ENCODE measurements at regions not wholly inside any gene's neighbourhood (a gene's known extent, or its start where the extent isn't known, plus 50 kb on each side); places are given as distances from the start of the nearest gene placed in this dataset.
A peak's percentile ranks its signal among the peaks of the same experiment; 100 is the strongest.

GRCh38 chr9:90974016-90974415, 172.4 kb downstream of the SYK start:
- no peak for DNase-seq (ENCODE audit: low spot score in 2 of 2)
- no peak overlapping the region for H3K27ac Mint-ChIP-seq
- H3K9me3 Mint-ChIP-seq, result no peaks in the 10 kb centered on the region
- ATAC-seq, result no peak
- H3K36me3 Mint-ChIP-seq, result no peaks in the 10 kb centered on the region

DNA sequence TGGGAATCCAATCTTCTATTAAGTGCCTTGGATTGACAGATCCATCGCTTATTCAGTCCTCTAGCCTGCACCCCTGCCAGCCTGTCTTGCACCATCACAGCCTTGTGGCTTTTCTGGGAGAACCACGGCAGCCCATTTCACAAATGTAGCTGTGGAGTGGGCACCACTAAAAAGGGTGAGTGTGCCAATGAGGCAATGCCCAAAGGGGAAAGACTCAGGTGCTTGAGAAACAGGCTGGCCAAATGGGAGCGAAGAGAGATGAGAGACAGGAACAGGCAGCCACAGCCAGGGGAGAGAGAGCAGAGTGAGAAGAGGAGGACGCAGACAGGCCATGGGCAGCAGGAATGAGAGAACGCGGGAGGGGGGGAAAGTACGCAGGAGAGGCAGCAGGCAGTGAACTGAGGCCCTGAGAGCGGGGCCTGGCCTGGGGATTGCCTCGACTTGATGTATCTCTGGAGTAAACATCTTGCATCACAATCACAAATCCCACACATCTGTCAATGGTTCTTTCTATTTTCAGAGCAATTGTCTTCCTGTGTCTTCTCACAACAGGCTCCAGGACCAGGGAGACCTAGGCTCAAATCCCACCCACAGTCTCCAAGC, 173.1 kb downstream of the SYK start:
- Mint-ChIP-seq H3K9me3 (no peaks in the 10 kb centered on the region), H3K27ac (peak overlapping the region in 1 of 2 donors; percentile 75), H3K36me3 (no peaks in the 10 kb centered on the region)
- ATAC-seq (no peak), DNase-seq (ENCODE audit: low spot score in 2 of 2) (no peak)

DNA sequence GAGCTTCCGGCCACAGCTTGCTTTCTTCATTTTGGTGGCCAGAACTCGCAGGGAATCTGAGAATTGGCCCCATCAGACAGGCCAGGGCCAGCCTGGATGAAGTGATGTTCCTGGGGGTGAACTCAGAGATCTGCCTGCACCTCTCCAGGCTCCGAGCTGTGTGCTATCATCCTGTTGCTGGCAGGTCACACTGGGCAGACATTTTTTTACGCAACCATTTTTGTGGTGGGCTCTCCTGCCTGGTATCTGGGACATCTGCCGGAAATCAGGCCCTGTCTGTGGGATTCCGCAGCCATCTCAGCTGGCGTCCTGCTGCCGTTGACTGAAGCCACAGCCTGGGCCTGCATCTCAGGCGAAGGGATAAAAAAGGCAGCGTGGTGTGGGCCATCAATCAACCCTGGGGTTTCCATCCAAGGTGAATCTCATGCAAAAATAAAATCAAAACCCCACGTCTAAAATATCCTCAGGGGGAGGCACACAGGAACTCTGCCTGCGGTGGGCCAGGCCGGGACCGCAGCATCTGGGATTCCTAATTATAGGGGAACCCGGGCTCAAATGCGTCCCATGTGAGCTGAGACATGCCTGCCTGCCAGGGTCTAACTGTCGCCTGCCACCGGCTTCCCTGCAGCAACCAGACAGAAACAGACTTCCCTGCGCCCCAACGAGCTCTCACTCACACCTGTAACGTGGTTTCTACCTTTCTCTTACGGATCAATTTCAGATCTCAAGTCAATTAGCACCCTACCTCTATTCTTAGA, 174.3 kb downstream of the SYK start:
- no peak for ATAC-seq
- H3K36me3 Mint-ChIP-seq, result no peaks in the 10 kb centered on the region
- H3K27ac Mint-ChIP-seq, result no peak overlapping the region
- H3K9me3 Mint-ChIP-seq, result no peaks in the 10 kb centered on the region
- DNase-seq (ENCODE audit: low spot score in 2 of 2), result no peak

GRCh38 chr9:90979138-90979551, 177.5 kb downstream of the SYK start:
- Mint-ChIP-seq H3K36me3 (no peaks in the 10 kb centered on the region), H3K27ac (no peak overlapping the region), H3K9me3 (no peaks in the 10 kb centered on the region)
- ATAC-seq, result no peak
- DNase-seq (ENCODE audit: low spot score in 2 of 2), result no peak

GRCh38 chr9:90979639-90980038, 178.0 kb downstream of the SYK start:
- no peaks in the 10 kb centered on the region for H3K9me3 Mint-ChIP-seq
- H3K36me3 Mint-ChIP-seq, result no peaks in the 10 kb centered on the region
- no peak for DNase-seq (ENCODE audit: low spot score in 2 of 2)

DNA sequence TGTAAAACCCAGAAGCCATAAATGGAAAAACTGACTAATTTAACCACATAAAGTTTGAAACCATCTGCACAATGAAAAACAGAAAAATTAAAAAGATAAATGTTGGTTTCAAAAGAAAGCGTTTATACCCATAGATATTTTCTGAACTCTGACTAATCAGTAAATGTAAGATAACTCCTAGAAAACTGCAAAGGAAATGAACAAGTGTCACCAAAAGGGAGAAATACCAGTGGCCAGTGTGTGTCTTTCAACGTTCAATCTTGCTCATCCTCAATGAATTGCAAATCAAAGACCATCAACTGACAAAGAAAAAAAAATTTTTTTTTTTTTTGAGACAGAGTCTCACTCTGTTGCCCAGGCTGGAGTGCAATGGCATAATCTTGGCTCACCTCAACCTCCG, 180.1 kb downstream of the SYK start:
- Mint-ChIP-seq H3K27ac (peak overlapping the region in 1 of 2 donors; percentile 37), H3K36me3 (no peaks in the 10 kb centered on the region), H3K9me3 (no peaks in the 10 kb centered on the region)
- DNase-seq (ENCODE audit: low spot score in 2 of 2) (no peak), ATAC-seq (peak; percentile 51 to 71)

More at GRCh38 chr9:90979639-90980038, 178.0 kb downstream of the SYK start:
- no peak for ATAC-seq
- H3K27ac Mint-ChIP-seq, result no peak overlapping the region

GRCh38 chr9:90983394-90983793, 181.8 kb downstream of the SYK start:
- H3K27ac Mint-ChIP-seq, result no peak overlapping the region
- H3K9me3 Mint-ChIP-seq, result no peaks in the 10 kb centered on the region
- DNase-seq (ENCODE audit: low spot score in 2 of 2) (no peak), ATAC-seq (no peak)
- no peaks in the 10 kb centered on the region for H3K36me3 Mint-ChIP-seq

DNA sequence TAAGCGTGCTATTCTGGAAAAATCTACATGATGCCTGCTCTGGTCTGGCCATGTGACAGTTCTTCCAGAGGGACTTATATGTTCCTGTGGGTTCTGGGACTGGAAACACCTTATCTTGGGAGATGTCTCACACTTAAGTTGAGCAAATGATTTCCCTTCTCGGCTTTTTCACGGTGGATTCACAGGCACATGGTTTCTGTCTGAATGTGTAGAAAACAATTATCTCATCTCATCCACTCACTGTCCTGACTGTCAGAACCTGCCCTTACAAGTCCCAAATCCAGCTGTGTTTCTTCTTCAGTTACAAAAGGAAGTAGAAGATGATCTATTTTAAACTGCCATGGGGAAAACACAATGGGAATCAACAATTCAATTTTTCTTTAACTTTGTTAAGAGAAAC, 184.0 kb downstream of the SYK start:
- no peaks in the 10 kb centered on the region for H3K9me3 Mint-ChIP-seq
- ATAC-seq, result no peak

GRCh38 chr9:90986161-90986560, 184.5 kb downstream of the SYK start:
- H3K36me3 Mint-ChIP-seq, result no peaks in the 10 kb centered on the region
- DNase-seq (ENCODE audit: low spot score in 2 of 2) (no peak), ATAC-seq (no peak)
- peak overlapping the region in 1 of 2 donors; percentile 2 for H3K27ac Mint-ChIP-seq
- H3K9me3 Mint-ChIP-seq, result no peaks in the 10 kb centered on the region

More for the DNA sequence above, 184.0 kb downstream of the SYK start:
- DNase-seq (ENCODE audit: low spot score in 2 of 2), result no peak
- H3K27ac Mint-ChIP-seq, result no peak overlapping the region
- no peaks in the 10 kb centered on the region for H3K36me3 Mint-ChIP-seq

- no peaks in the 10 kb centered on the region for H3K9me3 Mint-ChIP-seq
Measured at GRCh38 chr9:90987566-90987965, 185.9 kb downstream of the SYK start.

GRCh38 chr9:90988318-90988717, 186.7 kb downstream of the SYK start:
- DNase-seq (ENCODE audit: low spot score in 2 of 2) (no peak), ATAC-seq (no peak)
- H3K27ac Mint-ChIP-seq, result no peak overlapping the region
- no peaks in the 10 kb centered on the region for H3K9me3 Mint-ChIP-seq
- H3K36me3 Mint-ChIP-seq, result no peaks in the 10 kb centered on the region

More at GRCh38 chr9:90987566-90987965, 185.9 kb downstream of the SYK start:
- H3K27ac Mint-ChIP-seq, result no peak overlapping the region
- H3K36me3 Mint-ChIP-seq, result no peaks in the 10 kb centered on the region
- no peak for ATAC-seq
- no peak for DNase-seq (ENCODE audit: low spot score in 2 of 2)

- Mint-ChIP-seq H3K27ac (no peak overlapping the region), H3K9me3 (no peaks in the 10 kb centered on the region), H3K36me3 (no peaks in the 10 kb centered on the region)
- no peak for DNase-seq (ENCODE audit: low spot score in 2 of 2)
- ATAC-seq, result no peak
Measured at GRCh38 chr9:90991953-90992352, 190.3 kb downstream of the SYK start.

GRCh38 chr9:90995516-90995915, 193.9 kb downstream of the SYK start:
- ATAC-seq (no peak), DNase-seq (ENCODE audit: low spot score in 2 of 2) (no peak)
- H3K27ac Mint-ChIP-seq, result no peak overlapping the region
- no peaks in the 10 kb centered on the region for H3K36me3 Mint-ChIP-seq
- H3K9me3 Mint-ChIP-seq, result no peaks in the 10 kb centered on the region

DNA sequence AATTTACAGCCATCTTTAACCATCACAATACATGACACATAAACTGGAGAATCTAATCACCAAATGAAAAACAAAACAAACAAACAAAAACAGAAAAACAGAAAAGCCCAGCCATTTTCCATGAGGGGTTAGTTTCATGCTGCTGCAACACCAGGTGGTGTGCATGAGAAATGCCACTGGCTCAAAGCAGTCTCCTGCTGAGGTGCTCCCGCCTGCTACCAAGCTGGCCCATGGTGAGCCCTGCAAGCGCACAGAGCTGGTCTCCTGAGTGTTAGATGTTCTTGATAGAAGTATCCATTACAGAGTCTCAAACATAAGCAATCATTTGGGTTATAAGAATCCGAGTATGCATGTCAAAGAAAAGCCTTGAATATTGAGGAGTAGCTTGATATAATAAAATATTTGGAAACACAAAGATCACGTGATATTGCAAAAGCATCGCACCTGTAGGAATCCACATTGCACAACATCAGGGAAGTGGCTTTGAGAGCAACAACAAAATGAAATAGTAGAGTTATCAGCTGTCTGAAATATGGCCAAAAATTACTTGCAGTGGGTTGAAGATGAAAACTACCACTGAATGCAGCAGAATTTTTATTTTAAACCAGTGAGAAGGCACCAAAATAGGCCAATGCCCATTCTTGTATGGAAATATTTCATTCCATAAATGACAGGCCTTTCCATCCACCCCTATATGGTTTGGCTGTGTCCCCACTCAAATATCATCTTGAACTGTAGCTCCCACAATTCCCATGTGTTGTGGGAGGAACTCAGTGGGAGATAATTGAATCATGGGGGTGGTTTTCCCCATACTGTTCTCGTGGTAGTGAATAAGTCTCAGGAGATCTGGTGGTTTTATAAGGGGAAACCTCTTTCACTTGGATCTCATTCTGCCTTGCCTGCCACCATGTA, 194.8 kb downstream of the SYK start:
- Mint-ChIP-seq H3K27ac (no peak overlapping the region), H3K36me3 (no peaks in the 10 kb centered on the region), H3K9me3 (no peaks in the 10 kb centered on the region)
- DNase-seq (ENCODE audit: low spot score in 2 of 2) (no peak), ATAC-seq (no peak)

GRCh38 chr9:90998573-90998972, 197.0 kb downstream of the SYK start:
- Mint-ChIP-seq H3K27ac (no peak overlapping the region), H3K36me3 (no peaks in the 10 kb centered on the region), H3K9me3 (no peaks in the 10 kb centered on the region)
- ATAC-seq (no peak), DNase-seq (ENCODE audit: low spot score in 2 of 2) (no peak)

DNA sequence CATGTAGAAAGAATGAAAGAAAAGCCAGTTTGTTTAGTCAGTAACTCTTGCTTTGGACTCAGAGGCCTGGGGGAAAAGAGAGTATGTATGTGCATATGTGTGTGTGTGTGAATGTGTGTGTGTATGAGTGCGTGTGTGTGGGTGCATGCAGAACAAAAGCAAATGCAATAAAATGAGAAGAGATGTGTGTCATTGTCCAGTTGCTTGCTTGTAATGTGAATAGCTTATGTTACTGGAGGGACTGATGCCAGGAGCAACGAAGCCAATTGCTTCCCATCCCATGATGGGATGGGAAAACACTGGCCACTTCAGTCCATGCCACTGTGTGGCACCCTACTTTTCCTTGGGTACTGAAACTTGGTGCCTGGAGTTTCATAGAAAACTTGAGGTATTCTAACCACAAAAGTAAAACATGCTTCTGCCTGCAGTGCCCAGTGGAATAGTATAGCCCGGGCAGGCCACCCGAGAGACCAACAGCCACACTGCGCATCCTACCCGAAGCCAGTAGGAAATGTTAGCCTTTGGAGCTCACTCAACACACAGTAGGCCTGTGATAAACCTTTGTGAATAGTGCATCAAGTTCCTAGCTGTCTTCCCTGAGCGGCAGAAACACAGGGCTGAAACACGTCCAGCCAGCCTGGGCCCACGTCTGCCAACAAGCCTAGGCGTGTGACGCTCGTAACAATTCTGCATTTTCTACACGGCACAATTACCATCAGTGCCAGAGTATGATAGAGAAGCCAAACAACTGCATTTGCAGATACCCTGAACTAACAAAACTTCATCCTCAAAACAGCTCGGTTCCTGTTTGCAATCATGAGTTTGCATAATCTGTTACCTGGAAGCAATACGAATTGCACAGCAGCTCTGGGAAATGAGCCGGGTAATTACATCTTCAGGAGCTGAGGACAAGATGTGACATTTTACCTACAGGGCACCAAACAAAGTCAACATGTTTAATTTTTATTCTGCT, 198.1 kb downstream of the SYK start:
- DNase-seq (ENCODE audit: low spot score in 2 of 2) (no peak), ATAC-seq (no peak)
- H3K9me3 Mint-ChIP-seq, result no peaks in the 10 kb centered on the region
- no peak overlapping the region for H3K27ac Mint-ChIP-seq
- H3K36me3 Mint-ChIP-seq, result no peaks in the 10 kb centered on the region
